EL (cell line): ENCODE measurements at regions not wholly inside any gene's neighbourhood (a gene's known extent, or its start where the extent isn't known, plus 50 kb on each side); places are given as distances from the start of the nearest gene placed in this dataset.
A peak's percentile ranks its signal among the peaks of the same experiment; 100 is the strongest.

Experiments used
- DNase-seq: peaks from one replicate; pipeline ENCODE4 v3.0.0-alpha.2; 2016

- no peak for DNase-seq
These were observed 52.8 kb upstream of the VWDE start for GRCh38 chr7:12456506-12456905.

- DNase-seq = peak; percentile 49
These were observed 55.0 kb upstream of the VWDE start for GRCh38 chr7:12458520-12459131.

GRCh38 chr7:12467837-12468236 lies 64.2 kb upstream of the VWDE start:
- DNase-seq = no peak

- no peak for DNase-seq
These were observed 65.9 kb upstream of the VWDE start for GRCh38 chr7:12469568-12469967.

GRCh38 chr7:12470930-12471329 lies 67.3 kb upstream of the VWDE start:
- DNase-seq = no peak

GRCh38 chr7:12474035-12474434 lies 70.4 kb upstream of the VWDE start:
- no peak for DNase-seq

GRCh38 chr7:12475362-12476063 lies 71.8 kb upstream of the VWDE start:
- DNase-seq = no peak

- no peak for DNase-seq
These were observed 74.0 kb upstream of the VWDE start for GRCh38 chr7:12477620-12478019.

- no peak for DNase-seq
These were observed 78.1 kb upstream of the VWDE start for GRCh38 chr7:12481722-12482121.

- no peak for DNase-seq
These were observed 82.2 kb upstream of the VWDE start for GRCh38 chr7:12485845-12486244.

GRCh38 chr7:12488341-12488740 lies 82.2 kb upstream of the SCIN start:
- DNase-seq = no peak

GRCh38 chr7:12490107-12490688 lies 80.3 kb upstream of the SCIN start:
- DNase-seq = peak; percentile 7

- DNase-seq = no peak
These were observed 79.6 kb upstream of the SCIN start for GRCh38 chr7:12490940-12491339.

GRCh38 chr7:12491526-12491925 lies 79.0 kb upstream of the SCIN start:
- DNase-seq = no peak

- DNase-seq = no peak
These were observed 77.1 kb upstream of the SCIN start for GRCh38 chr7:12493407-12493806.

- DNase-seq = no peak
These were observed 76.4 kb upstream of the SCIN start for GRCh38 chr7:12493863-12494686.

- DNase-seq = no peak
These were observed 75.9 kb upstream of the SCIN start for GRCh38 chr7:12494687-12495024.

- peak; percentile 31 for DNase-seq
These were observed 73.4 kb upstream of the SCIN start for GRCh38 chr7:12496901-12497674.

GRCh38 chr7:12504149-12504548 lies 66.4 kb upstream of the SCIN start:
- no peak for DNase-seq

- DNase-seq = no peak
These were observed 62.5 kb upstream of the SCIN start for GRCh38 chr7:12508005-12508404.

- no peak for DNase-seq
These were observed 62.0 kb upstream of the SCIN start for GRCh38 chr7:12508554-12508953.

GRCh38 chr7:12517451-12517850 lies 53.1 kb upstream of the SCIN start:
- no peak for DNase-seq
